Dedifferentiated amniotic fluid mesenchymal stem cell (primary cell): ENCODE measurements at regions not wholly inside any gene's neighbourhood (a gene's known extent, or its start where the extent isn't known, plus 50 kb on each side); places are given as distances from the start of the nearest gene placed in this dataset.
A peak's percentile ranks its signal among the peaks of the same experiment; 100 is the strongest.
"Not testable (repeated sequence)": the region's sequence is repeated elsewhere in the genome, so short reads cannot be mapped to it uniquely, and the experiment has no call there.

Experiments used
- DNase-seq: peaks from one replicate; pipeline ENCODE4 v3.0.0-alpha.2; 2016; ENCODE audit errors: extremely low spot score

DNA sequence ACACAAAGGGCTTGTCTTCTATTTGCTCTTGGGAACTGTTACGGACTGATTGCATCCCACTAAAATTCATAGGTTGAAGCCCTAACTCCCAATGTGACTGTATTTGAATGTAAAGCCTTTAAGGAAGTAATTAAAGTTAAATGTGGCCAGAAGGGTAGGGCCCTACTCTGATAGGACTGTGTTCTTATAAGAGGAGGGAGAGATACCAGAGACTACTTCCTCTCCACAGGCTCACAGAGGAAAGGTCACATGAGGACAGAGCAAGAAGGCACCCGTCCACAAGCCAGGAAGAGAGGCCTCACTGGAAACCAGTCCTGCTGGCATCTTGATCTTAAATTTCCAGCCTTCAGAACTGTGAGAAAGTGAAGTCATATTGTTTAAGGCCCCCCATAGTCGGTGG lies 211.9 kb downstream of the CDH26 start:
- no peak for DNase-seq

DNA sequence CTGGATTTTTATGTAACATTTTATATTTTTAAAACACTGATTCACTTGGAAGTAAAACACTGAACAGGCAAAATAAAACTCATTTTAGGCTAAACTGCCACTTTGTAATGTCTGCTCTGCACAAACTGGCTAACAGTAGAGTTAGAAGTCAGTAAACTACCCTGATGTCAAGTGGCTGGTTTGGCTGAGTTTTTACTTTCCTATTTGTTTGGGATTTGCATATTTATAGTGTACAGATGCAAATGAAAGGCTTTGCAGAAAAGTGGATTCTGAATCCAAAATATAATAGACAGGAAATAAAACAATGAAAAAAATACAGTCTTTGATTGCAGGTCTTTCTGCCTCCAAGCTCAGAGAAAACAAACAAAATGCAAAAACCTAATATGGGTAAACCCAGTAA lies 213.1 kb downstream of the CDH26 start:
- no peak for DNase-seq

DNA sequence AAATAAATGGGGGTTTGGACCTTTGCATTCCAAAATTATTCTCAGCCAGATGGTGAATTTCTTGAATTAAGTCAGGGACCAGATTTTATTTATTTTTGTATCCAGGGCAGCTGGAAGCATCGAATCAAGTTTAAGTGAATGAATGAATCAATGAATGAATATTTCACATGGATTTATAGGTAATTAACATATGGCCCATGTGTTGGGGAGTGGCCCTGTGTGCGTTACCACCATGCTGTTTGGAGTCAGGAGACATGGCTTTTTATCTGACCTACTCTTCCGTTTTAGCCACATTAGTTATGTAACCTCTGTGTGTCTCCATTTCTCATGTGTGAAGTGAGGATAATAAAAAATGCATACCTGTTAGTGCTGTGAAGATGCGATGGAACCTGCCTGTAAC lies 213.5 kb downstream of the CDH26 start:
- DNase-seq: no peak

DNA sequence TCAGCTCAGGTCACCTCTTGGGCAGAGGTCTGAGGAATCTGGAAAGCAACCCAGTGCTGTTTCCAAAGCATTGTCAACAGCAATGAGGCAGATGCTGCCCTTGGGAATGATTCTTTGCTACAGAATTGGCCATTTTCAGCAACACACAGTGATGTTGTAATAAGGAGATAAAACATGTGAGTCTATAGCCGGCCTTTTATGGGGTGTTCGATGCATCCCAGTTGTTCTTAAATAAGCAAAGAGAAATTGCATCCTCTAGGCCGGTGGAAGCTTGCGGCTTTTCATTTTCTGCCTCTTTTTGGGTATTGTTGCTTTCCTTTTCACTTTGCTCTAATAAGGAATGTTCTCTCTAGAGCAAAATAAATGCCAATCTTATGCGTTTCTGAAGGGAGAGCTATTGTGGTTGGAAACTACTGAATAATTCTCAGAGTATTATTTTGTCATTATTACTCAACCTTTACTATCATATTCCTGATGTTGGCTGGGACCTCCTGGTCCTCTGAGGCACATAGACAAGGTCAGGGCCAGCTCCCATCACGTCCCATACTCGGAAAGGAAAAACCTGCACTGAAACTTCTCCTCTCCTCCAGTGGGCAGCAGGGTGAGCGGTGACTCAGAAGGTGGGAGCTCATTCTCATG lies 214.2 kb downstream of the CDH26 start:
- DNase-seq: no peak

DNA sequence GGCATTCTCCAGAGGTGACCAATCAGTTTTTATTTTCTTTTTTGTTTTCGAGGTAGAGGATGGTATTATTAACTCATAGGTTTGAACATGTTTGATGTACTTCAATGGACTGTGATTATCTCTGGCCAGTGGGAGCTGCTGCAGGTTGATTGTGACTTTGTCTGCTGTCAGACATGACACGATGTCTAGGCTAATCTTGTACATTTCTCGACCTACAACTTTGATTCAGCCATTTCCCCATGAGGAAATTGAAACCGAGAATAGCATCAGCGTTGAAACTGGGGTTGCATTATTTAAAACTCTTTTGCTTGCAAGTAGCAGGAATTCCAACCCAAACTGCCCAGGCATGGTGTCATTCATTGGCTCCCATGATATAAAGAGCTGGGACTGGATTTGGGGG lies 218.9 kb downstream of the CDH26 start:
- DNase-seq: no peak

DNA sequence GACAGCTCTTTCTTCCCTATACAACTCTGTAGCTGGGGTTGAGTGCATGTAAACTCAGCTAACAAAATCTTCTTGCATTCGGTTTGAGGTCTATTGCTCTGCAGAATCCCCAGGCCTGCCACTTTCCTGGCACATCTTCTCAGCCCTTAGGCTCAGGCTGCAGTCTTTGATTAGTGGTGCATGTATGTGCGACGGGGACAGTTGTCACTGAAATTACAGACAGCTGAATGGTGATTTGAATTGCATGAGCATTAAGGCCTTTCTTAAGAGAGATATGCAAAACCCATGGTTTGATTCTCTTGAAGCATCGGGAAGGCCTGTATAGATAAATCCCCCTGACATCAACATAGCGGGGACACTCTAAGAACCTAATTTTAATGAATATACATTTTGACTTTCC lies 222.8 kb downstream of the CDH26 start:
- DNase-seq: no peak

DNA sequence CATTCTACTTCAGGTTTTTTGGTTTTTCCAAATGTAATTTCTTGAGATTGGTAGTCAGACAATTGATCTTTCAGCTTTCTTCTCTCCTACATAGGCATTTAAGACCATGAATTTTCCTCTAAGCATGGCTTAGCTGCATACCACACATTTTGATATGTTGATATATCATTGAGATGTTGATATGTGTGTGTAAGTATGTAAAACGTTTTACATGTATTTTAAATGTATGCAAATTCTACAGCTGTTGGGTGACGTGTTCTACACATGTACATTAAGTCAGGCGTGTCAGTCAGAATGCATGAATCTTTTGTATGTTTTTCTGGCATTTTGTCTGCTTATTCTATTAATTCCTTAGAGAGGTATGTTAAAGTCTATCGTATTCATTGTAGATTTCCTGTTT lies 228.2 kb downstream of the CDH26 start:
- DNase-seq: no peak

DNA sequence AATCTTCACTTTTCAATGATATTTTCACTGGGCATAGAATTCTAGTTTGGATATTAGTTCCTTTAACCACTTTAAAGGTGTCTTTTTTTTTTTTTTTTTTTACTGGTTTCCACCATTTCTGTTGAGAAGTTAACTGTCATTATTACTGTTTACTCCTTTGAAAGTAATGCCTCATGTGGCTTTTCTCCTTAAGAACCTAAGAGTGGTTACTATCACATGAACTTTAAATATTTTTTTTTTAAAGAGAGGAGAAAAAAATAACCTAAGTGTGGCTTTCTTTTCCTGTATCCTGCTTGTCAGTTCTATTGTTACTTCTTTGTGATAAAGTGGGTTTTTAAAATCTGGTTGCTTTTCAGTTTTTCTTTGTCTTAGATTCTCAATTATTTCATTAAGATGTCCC lies 229.5 kb downstream of the CDH26 start:
- no peak for DNase-seq

DNA sequence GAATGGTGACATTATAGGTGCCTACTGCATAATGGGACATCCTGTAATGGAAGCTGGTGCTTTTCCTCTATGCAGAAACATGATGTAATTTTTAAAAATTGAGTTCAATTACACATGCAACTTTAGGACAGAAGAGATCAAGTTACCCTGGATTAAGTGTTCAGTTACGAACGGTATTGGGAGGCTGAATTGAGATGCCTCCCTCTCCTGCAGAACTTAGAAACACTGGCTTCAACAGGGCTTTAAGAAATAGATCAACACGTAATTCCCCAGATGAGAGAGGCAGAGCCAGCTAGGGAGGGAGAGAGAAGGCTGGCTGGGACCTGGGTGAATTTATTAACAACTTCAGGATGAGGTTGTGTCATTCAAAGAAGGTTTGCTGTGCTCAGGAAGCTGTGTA lies 232.8 kb downstream of the CDH26 start:
- DNase-seq: no peak

DNA sequence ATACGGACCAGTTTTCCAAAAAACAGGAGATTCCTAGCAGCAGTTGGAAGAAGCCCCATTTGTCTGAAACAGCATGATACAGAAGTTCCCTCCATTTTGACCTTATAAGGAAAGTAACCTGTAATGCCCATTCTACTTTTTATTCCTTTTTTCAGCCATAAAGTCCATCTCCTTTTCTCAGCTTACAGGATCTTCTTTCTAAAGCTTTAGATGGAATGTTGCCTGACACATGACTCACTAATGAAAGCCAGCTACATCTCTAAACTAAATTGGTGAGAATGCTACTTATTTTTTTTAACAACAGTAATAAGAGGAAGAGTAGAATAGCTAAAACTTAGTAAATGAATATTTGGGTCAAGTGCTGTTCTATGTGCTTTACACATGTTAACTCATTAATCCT lies 234.1 kb downstream of the CDH26 start:
- DNase-seq: no peak

DNA sequence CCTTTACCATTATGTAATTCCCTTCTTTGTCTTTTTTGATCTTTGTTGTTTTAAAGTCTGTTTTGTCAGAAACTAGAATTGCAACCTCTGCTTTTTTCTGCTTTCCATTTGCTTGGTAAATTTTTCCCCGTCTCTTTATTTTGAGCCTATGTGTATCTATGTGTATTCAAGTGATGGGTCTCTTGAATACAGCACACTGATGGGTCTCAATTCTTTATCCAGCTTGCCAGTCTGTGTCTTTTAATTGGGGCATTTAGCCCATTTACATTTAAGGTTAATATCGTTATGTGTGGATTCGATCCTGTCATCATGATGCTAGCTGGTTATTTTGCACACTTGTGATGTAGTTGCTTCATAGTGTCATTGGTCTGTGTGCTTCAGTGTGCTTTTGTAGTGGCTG lies 240.9 kb downstream of the CDH26 start:
- DNase-seq: not testable (repeated sequence)

DNA sequence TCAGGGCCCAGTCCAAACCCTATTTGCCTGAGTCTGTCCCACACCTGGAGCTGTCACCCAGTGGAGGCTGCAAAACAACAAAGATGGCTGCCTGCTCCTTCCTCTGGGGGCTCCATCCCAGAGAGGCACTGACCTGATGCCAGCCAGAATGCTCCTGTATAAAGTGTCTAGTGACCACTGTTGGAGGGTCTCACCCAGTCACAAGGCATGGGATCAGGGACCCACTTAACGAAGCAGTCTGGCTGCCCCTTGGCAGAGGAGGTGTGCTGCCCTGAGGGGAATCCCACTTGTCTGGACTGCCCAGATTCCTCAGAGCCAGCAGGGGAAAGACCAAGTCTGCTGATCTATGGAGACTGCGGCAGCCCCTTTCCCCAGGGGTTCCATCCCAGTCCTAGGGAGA lies 241.6 kb downstream of the CDH26 start:
- no peak for DNase-seq

DNA sequence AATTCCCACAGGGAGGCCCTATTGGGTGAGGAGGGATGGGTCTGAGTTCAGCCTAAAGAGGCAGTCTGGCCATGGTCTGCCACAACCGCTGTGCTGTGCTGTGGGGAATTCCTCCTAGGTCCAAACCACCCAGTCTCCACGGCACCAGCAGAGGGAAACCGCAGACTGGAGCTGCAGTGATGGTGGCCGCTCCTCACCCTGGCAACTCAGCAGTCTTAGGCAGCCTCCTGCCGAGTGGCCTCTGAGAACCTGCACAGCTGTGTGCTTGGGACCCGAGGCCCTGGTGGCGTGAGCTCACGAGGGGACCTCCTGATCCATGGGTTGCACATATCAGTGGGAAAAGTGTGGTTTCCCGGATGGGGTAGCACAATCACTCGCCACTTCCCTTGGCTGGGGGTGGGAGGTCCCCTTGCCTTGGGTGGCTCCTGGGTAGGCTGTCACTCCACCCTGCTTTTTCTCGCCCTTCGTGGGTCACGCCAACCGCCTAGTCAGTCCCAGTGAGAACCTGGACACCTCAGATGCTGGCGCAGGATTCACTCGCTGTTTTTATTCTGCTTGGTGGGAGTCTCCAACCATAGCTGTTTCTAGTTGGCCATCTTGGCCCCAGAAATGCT lies 242.2 kb downstream of the CDH26 start:
- DNase-seq: no peak

DNA sequence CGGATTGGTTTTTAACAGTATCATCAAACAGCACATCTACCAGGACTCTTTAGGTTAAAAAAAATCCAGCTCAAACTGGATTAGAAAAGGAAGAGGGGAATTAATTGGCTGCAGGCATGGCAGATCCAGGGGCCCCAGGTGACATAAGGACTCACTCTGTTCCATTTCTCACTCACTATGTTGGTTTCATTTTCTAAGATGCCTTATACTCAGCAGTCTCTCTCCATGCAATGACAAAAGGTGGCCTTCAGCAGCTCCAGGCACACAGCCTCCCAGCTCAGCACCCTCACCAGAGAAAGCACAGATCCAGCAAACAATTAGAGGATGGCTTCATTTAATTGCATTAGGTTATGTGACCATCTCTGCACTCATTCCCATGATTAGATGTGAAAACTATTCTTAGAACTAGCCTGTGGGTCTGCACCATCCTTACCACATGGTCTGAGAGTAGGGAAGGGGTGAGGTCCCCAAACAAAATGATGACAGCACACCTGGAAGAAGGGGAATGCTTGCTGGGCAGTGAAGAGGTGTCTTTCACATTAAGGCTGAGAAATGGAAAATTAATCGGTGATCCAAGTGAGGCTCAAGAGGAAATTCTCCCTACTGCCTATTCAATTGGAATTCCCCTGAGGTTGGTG lies 243.1 kb downstream of the CDH26 start:
- no peak for DNase-seq

DNA sequence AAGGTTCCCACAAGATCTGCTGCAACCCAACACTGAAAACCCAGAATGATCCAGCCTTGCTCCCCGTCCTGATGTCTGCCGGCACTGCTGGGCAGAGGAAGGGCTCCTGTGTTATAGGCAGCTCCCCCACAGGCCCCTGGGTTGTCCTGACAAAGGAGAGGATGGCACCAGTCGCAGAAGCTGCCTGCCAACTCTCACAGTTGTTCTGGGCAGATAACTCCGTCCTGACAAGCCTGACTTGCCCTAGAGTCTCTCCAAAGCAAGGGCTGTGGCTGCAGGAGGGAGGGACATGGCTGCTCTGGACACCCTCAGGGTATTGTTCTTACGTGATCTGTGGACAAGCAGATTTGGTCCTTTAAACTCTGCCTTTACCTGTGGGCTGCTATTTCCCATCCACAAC lies 243.8 kb downstream of the CDH26 start:
- DNase-seq: no peak

DNA sequence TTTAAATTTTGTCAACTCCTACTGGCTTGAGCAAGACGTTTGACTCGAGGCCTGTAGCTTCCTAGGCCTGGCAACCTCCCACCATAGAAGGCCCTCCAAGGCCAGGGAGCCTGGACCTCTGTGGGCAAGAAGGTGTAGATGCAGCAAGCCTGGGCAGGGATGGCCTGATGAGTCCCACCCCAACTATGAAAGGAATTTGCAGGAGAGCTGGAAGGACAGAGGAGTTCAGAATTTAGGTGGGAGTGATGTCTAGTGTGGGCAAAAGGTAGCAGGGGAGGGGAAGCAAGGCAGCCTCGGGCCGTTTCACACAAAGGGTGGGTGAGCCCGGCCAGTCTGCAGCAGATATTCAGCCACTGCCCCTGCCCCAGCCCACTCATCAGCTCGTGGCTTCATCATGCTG lies 245.2 kb downstream of the CDH26 start:
- DNase-seq: no peak

DNA sequence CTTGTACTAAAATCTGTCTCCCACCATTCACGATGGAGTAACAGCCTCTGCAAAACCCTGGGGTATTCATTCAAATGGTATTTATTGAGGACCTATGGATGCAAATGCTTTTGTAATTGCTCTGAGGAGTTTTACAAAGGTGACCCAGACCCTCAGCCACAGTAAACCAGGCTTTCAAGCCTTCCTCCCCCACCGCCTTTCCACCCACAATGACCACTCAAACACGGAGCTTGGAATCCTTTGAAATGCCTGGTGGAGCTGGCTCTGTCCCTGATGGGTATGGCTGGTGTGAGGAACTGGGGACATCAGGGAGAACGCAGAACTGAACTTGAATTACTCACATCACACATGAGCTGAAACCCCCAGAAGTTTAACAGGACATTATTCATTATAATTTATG lies 246.4 kb downstream of the CDH26 start:
- DNase-seq: no peak

DNA sequence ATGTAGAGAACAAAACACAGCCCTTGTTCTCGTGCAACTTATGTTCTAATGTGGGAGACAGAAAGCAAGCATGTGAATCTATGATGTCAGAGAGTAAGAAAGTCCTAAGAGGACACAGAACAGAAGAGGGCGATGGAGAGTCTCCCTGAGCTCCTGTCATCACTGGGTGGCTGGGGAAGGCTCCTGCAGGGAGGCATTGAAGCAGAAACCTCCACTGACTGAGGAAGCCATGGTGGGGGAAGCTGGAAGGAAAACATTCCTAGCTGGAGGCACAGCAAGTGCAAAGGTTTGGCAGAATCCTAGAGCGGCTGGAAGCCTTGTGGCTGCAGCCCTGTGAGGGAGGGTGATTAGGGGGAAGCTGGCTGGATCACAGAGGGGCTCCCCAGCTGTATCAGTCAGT lies 248.0 kb downstream of the CDH26 start:
- DNase-seq: no peak

DNA sequence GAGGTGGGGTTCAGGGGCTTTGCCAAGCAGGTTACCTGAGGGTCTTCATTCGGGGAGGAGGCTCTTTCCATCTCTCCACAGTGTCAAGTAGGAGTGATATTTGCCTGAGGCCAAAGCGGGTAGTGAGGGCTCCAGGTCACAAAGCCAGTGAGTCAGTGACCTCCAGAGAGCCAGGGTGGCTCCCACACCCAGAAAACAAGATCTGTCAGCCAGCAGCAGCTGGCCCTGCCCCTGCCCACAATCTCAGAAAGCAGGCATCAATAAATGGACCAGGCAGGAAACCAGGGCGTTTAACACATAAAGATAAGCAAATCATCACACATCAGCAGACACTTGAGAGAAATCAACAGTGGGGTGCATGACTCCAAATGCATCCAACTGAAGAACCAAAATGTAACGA lies 250.8 kb downstream of the CDH26 start:
- no peak for DNase-seq

DNA sequence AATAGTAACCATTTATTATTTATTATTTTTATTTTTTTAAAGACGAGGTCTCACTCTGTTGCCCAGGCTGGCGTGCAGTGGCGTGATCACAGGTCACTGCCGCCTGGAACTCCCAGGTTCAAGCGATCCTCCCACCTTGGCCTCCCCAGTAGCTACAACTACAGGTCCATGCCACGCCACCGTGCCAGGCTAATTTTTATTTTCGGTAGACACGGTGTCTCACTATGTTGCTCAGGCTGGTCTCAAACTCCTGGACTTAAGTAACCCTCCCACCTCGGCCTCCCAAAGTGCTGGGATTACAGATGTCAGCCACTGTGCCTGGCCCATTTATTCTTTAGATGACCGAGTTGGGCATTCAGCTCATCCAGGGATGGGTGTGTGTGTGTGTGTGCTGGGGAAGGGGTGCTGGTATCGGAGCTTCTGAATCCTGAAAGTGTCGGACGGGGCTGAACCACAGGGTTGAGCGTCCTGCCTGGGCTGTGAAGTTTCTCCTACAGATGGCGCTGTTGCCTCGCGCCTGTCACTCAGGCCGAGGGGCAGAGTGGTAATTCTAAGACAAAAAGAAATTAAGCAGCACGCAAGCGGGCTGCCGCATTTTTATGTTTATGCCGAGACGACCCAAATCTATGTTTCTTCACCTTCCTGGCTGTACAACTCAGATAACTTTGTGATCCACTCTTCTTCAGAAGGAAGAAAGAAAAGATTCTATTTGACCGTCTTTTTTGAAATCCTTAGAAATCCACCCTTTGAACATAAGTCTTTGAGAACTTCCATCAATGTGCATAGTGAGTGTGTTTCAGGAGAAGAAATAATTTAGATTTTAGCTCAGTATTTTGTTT lies 252.8 kb downstream of the CDH26 start:
- peak; percentile 25 for DNase-seq

DNA sequence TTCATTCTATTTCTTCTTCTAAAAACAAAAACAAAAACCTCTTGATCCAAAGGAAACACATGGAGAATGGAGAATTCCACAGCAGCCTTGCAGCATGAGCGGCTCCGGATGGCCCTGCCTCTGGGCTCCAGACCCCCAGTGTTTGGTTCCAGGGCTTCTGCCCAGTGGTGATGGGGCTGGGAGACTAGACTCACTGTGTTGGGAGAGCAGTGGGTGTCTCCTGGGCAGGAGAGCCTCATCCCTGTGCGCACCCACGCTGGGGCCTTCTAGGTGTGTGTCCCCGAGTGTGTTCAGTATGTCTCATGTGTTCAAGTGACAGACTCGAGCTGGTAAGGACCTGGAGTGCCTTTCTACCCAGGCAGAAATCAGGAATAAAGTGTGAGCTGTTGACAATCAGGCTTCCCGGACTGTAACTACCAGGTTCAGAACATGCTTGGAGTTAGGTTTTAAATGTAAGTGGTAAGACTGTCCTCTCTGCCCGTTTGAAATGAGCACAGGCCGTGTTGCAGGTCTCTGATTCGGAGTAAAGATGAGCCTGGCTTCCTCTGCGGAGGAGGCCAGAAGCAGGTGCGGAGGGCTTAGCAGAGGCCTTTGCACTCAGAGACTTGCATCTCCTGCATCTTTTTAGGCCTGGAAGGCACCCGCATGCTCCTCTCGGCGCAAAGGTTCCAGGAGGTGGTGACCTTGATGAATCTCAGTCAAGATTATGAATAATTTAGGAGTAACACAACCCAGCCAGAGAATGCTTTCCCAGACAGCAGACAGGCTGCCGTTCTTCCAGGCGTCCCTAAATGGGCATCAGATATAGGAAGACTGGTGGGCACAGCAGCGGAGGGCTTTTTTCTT lies 253.6 kb downstream of the CDH26 start:
- no peak for DNase-seq

DNA sequence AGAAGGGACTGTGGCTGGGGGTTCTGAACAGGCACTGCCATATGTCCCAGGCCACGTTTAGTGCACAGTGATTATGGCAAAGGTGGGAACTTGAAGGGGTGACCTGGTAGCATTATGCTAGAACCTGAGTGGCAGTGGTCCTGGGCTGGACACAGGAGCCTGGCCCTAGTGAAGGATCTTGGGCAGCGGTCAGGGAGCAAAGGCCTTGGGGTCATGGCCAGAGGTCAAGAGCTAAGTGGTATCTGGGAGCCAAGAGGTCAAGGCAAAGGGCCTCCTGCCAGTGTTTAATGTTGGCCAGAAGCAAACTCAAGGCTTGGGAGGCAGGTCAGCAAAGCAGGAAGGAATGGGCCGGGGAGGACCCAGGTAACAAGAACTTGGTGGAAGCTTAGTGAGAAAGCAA lies 254.5 kb downstream of the CDH26 start:
- DNase-seq: no peak
